H1 (cell line): ENCODE measurements at regions not wholly inside any gene's neighbourhood (a gene's known extent, or its start where the extent isn't known, plus 50 kb on each side); places are given as distances from the start of the nearest gene placed in this dataset.

Experiments used
- CTCF ChIA-PET: fragments of 300-600 bp; sonication (Branson Sonifier 250); formaldehyde crosslinking; loops from one replicate; lab custom pipeline; 2021; ENCODE audit not compliant: partially characterized antibody; lab: Charles Lee
- POLR2A ChIA-PET: fragments of 300-600 bp; sonication (Branson Sonifier 250); formaldehyde crosslinking; loops from one replicate; lab custom pipeline; 2021; ENCODE audit warnings: inconsistent platforms; ENCODE audit not compliant: partially characterized antibody; lab: Charles Lee
- DNase-seq, 2 experiments: peaks; one replicate each; pipeline versions ENCODE4 v3.0.0 to v3.0.0-alpha.2; 2010 to 2022; ENCODE audit warnings: low spot score in 2 of 2, low read depth in 1 of 2, mixed read lengths in 1 of 2
- FAIRE-seq: peaks from 2 replicates; lab custom pipeline; 2011; peaks lifted over from hg19 to GRCh38; lab: Jason Lieb, UNC
- H2AFZ ChIP-seq: 2 replicates; pipeline ENCODE4 v1.8.1; 2012; ENCODE audit warnings: low read length, inconsistent platforms
- H2AK5ac ChIP-seq: 2 replicates; pipeline ENCODE4 v1.6.1; 2013; ENCODE audit warnings: low read depth, low read length
- H2BK120ac ChIP-seq: replicated peaks from 2 replicates; pipeline ENCODE3; 2013; ENCODE audit warnings: low read depth, low read length, inconsistent platforms
- H2BK12ac ChIP-seq: 2 replicates; pipeline ENCODE4 v1.6.1; 2013; ENCODE audit warnings: low read depth, low read length
- H2BK15ac ChIP-seq: 2 replicates; pipeline ENCODE4 v1.6.1; 2013; ENCODE audit warnings: low read length
- H2BK20ac ChIP-seq: 2 replicates; pipeline ENCODE4 v1.6.1; 2013; ENCODE audit warnings: low read length
- H2BK5ac ChIP-seq: 2 replicates; pipeline ENCODE4 v1.6.1; 2013; ENCODE audit warnings: low read depth, low read length
- H3K14ac ChIP-seq: 2 replicates; pipeline ENCODE4 v1.6.1; 2013; ENCODE audit warnings: inconsistent platforms; ENCODE audit not compliant: insufficient read length
- H3K18ac ChIP-seq: 2 replicates; pipeline ENCODE4 v1.6.1; 2013; ENCODE audit warnings: low read length; ENCODE audit errors: extremely low read depth
- H3K23ac ChIP-seq: 2 replicates; pipeline ENCODE4 v1.6.1; 2013; ENCODE audit warnings: inconsistent platforms; ENCODE audit not compliant: insufficient read length
- H3K23me2 ChIP-seq: 2 replicates; pipeline ENCODE4 v1.6.1; 2013; ENCODE audit warnings: low read depth, low read length
- H3K27ac ChIP-seq: 2 replicates; pipeline ENCODE4 v1.6.1; 2011; ENCODE audit warnings: low read depth, low read length, inconsistent platforms
- H3K27me3 ChIP-seq, 4 experiments: replicated peaks in 1 of 4; 1 replicate in 1 of 4; 2 replicates in 3 of 4; pipeline versions ENCODE4 v1.6.1 to v1.8.1; 2011 to 2013; ENCODE audit warnings: low read length in 3 of 4, mild to moderate bottlenecking in 3 of 4, inconsistent platforms in 2 of 4, mixed read lengths in 2 of 4, moderate library complexity in 1 of 4; ENCODE audit not compliant: control insufficient read depth in 3 of 4, insufficient read depth in 3 of 4; ENCODE audit errors: extremely low read depth in 1 of 4
- H3K36me3 ChIP-seq, 4 experiments: 2 replicates each; pipeline versions ENCODE4 v1.6.1 to v1.8.1; 2011 to 2013; ENCODE audit warnings: mild to moderate bottlenecking in 4 of 4, low read length in 3 of 4, moderate library complexity in 2 of 4, control low read depth in 1 of 4, inconsistent platforms in 1 of 4; ENCODE audit not compliant: insufficient read depth in 4 of 4, control insufficient read depth in 2 of 4
- H3K4ac ChIP-seq: replicated peaks from 2 replicates; pipeline ENCODE3; 2013; ENCODE audit warnings: low read length, low read depth, mixed read lengths, inconsistent platforms; ENCODE audit not compliant: insufficient read length
- H3K4me1 ChIP-seq, 4 experiments: replicated peaks in 1 of 4; 1 replicate in 1 of 4; 2 replicates in 3 of 4; pipeline versions ENCODE4 v1.6.1 to v1.8.1; 2011 to 2013; ENCODE audit warnings: low read length in 3 of 4, inconsistent platforms in 2 of 4, mixed read lengths in 1 of 4; ENCODE audit not compliant: insufficient read depth in 4 of 4, control insufficient read depth in 3 of 4
- H3K4me2 ChIP-seq, 2 experiments: 2 replicates each; pipeline versions ENCODE4 v1.6.1 to v1.8.1; 2011 to 2013; ENCODE audit warnings: low read depth in 2 of 2, low read length in 2 of 2, control low read depth in 1 of 2, inconsistent platforms in 1 of 2, mild to moderate bottlenecking in 1 of 2; ENCODE audit not compliant: insufficient read depth in 1 of 2
- H3K4me3 ChIP-seq, 4 experiments: fragments of 200-600, 300-600 bp in 1 of 4; sonication (generic), shearing (Covaris generic), sonication (Bioruptor Twin) in 1 of 4; 2 replicates each; pipeline versions ENCODE4 v1.5.1 to v1.8.1; 2011 to 2016; ENCODE audit warnings: low read length in 4 of 4, low read depth in 3 of 4, control low read depth in 2 of 4, inconsistent platforms in 2 of 4, mild to moderate bottlenecking in 2 of 4, mixed read lengths in 1 of 4, moderate library complexity in 1 of 4; ENCODE audit not compliant: insufficient read depth in 2 of 4; ENCODE audit errors: extremely low read depth in 1 of 4
- H3K56ac ChIP-seq: replicated peaks from 2 replicates; pipeline ENCODE3; 2013; ENCODE audit warnings: low read depth, mild to moderate bottlenecking, mixed read lengths, low read length, inconsistent platforms; ENCODE audit not compliant: insufficient read length
- H3K79me1 ChIP-seq: 2 replicates; pipeline ENCODE4 v1.6.1; 2013; ENCODE audit warnings: low read depth, low read length, control low read depth
- H3K79me2 ChIP-seq, 2 experiments: 2 replicates each; pipeline versions ENCODE4 v1.6.1 to v1.8.1; 2012 to 2013; ENCODE audit warnings: low read length in 2 of 2, mild to moderate bottlenecking in 2 of 2, inconsistent platforms in 1 of 2; ENCODE audit not compliant: insufficient read depth in 2 of 2, control insufficient read depth in 1 of 2
- H3K9ac ChIP-seq, 4 experiments: replicated peaks in 1 of 4; 1 replicate in 1 of 4; 2 replicates in 3 of 4; pipeline versions ENCODE4 v1.6.1 to v1.8.1; 2011 to 2013; ENCODE audit warnings: low read depth in 3 of 4, low read length in 3 of 4, control low read depth in 2 of 4, mild to moderate bottlenecking in 2 of 4, moderate library complexity in 2 of 4, inconsistent platforms in 1 of 4; ENCODE audit errors: extremely low read depth in 1 of 4
- H3K9me3 ChIP-seq, 2 experiments: 2 replicates each; pipeline versions ENCODE4 v1.6.1 to v1.8.1; 2012 to 2013; ENCODE audit warnings: mild to moderate bottlenecking in 2 of 2, moderate library complexity in 2 of 2, control low read depth in 1 of 2, inconsistent platforms in 1 of 2, low read depth in 1 of 2, low read length in 1 of 2, mixed read lengths in 1 of 2; ENCODE audit not compliant: insufficient read depth in 2 of 2
- H4K20me1 ChIP-seq, 2 experiments: replicated peaks in 1 of 2; 2 replicates each; pipeline versions ENCODE3 to v1.8.1; 2011 to 2013; ENCODE audit warnings: inconsistent platforms in 2 of 2, low read length in 2 of 2, mild to moderate bottlenecking in 1 of 2; ENCODE audit not compliant: insufficient read depth in 2 of 2, control insufficient read depth in 1 of 2
- H4K5ac ChIP-seq: 2 replicates; pipeline ENCODE4 v1.6.1; 2013; ENCODE audit warnings: low read length, low read depth, mixed read lengths, inconsistent platforms; ENCODE audit not compliant: insufficient read length
- H4K8ac ChIP-seq: 2 replicates; pipeline ENCODE4 v1.8.0; 2013; ENCODE audit warnings: mild to moderate bottlenecking, moderate library complexity, low read length, inconsistent platforms; ENCODE audit not compliant: insufficient read depth; ENCODE audit errors: extremely low read depth
- H4K91ac ChIP-seq: replicated peaks from 2 replicates; pipeline ENCODE3; 2013; ENCODE audit warnings: low read length, mixed read lengths, inconsistent platforms; ENCODE audit not compliant: insufficient read length
- POLR2A ChIP-seq, 2 experiments: IDR thresholded peaks; 1 replicate in 1 of 2; 2 replicates in 1 of 2; pipeline ENCODE4 v1.6.1; 2011; ENCODE audit warnings: low read depth in 2 of 2, low read length in 2 of 2, mild to moderate bottlenecking in 2 of 2; ENCODE audit errors: control extremely low read depth in 1 of 2
- POLR2AphosphoS5 ChIP-seq: IDR thresholded peaks from 2 replicates; pipeline ENCODE4 v1.6.1; 2011; ENCODE audit warnings: low read depth, low read length
- POU5F1 ChIP-seq: IDR thresholded peaks from 2 replicates; pipeline ENCODE4 v1.6.1; 2011; ENCODE audit warnings: low read depth, mild to moderate bottlenecking, low read length, moderate library complexity
- RNF2 ChIP-seq: fragments of 200-900, 300-1000 bp; sonication (generic); IDR thresholded peaks from 2 replicates; pipeline ENCODE4 v1.7.1; 2016; ENCODE audit warnings: borderline replicate concordance, low read depth, mild to moderate bottlenecking, antibody characterized with exemption, low read length; ENCODE audit not compliant: poor library complexity, severe bottlenecking; ENCODE audit errors: missing control alignments
- SP1 ChIP-seq: IDR thresholded peaks from 2 replicates; pipeline ENCODE4 v1.6.1; 2011; ENCODE audit warnings: low read depth, low read length
- SP2 ChIP-seq: IDR thresholded peaks from 2 replicates; pipeline ENCODE4 v1.6.1; 2012; ENCODE audit warnings: mild to moderate bottlenecking, low read length, inconsistent platforms
- SUZ12 ChIP-seq: fragments of 200-600 bp; sonication (generic); IDR thresholded peaks from 2 replicates; pipeline ENCODE4 v1.6.1; 2012; ENCODE audit warnings: mild to moderate bottlenecking, inconsistent platforms, low read length, moderate library complexity, mixed read lengths
- TAF7 ChIP-seq: optimal IDR thresholded peaks from 2 replicates; pipeline ENCODE3; 2011; ENCODE audit warnings: low read depth, mild to moderate bottlenecking, inconsistent platforms, low read length, moderate library complexity, borderline replicate concordance
- TBP ChIP-seq: IDR thresholded peaks from 2 replicates; pipeline ENCODE4 v1.6.1; 2011; ENCODE audit warnings: low read depth, low read length, improper control_type of control experiment
- TCF12 ChIP-seq: IDR thresholded peaks from 2 replicates; pipeline ENCODE4 v1.6.1; 2011; ENCODE audit warnings: low read depth, mild to moderate bottlenecking, low read length
- USF2 ChIP-seq: IDR thresholded peaks from 2 replicates; pipeline ENCODE4 v1.6.1; 2011; ENCODE audit warnings: low read length, improper control_type of control experiment
- WGBS, 2 experiments: shearing (Covaris generic) in 1 of 2; methylation state at CpG; one replicate each; pipeline versions ENCODE4 v1.1.6 to v1.1.7; 2013 to 2015; ENCODE audit warnings: low lambda C conversion rate in 2 of 2, mixed read lengths in 2 of 2, inconsistent platforms in 1 of 2, low coverage in 1 of 2, missing lambda C conversion rate in 1 of 2; ENCODE audit not compliant: insufficient replicate concordance in 2 of 2, insufficient coverage in 1 of 2, insufficient read length in 1 of 2; ENCODE audit errors: extremely low coverage in 1 of 2, missing lambda C conversion rate in 1 of 2; 5-methylcytosine and 5-hydroxymethylcytosine counted together

GRCh38 chr4:122212880-122213279 lies 60.7 kb downstream of the BLTP1 start:
- 89% methylated on average over 3 of the region's 3 CpGs; no CpG with 5 or more reads in 1 of the 2 experiments for WGBS, 2 experiments
- no peak overlapping the region for H3K9ac ChIP-seq
- no peaks in the 10 kb centered on the region for H4K20me1 ChIP-seq
- H3K14ac ChIP-seq = no peak overlapping the region
- no peak overlapping the region for H2AK5ac ChIP-seq
- H2BK120ac ChIP-seq = no peak overlapping the region
- no peak for TF ChIP-seq POLR2A (IDR thresholded peaks at IDR 0.05; ENCODE audit: control extremely low read depth in 1 of 2, low read depth in 2 of 2, low read length in 2 of 2)
- TF ChIP-seq TCF12 = no peak
- TF ChIP-seq USF2 = no peak
- TF ChIP-seq TBP = no peak
- TF ChIP-seq SP1 = no peak
- no peak for TF ChIP-seq POU5F1
- TF ChIP-seq TAF7 = no peak
- no peak for TF ChIP-seq SP2
- no peak for TF ChIP-seq RNF2
- TF ChIP-seq POLR2AphosphoS5 = no peak
- no peak for TF ChIP-seq SUZ12
- no peak overlapping the region for H4K8ac ChIP-seq
- H2BK20ac ChIP-seq = no peak overlapping the region
- no peak for FAIRE-seq
- H3K56ac ChIP-seq = no peak overlapping the region
- CTCF ChIA-PET = no interaction called here
- no peak overlapping the region for H2BK5ac ChIP-seq
- no peak overlapping the region for H4K91ac ChIP-seq
- H4K5ac ChIP-seq = no peak overlapping the region
- H3K27me3 ChIP-seq = no peaks in the 10 kb centered on the region
- peaks cover 0 to 22% (median 1%) of the 10 kb centered on the region in 4 experiments; a peak in 3 of 8 replicates for H3K36me3 ChIP-seq
- no peak overlapping the region for H3K23ac ChIP-seq
- no peaks in the 10 kb centered on the region for H3K79me2 ChIP-seq
- H3K4me1 ChIP-seq = no peaks in the 10 kb centered on the region
- H2AFZ ChIP-seq = no peak overlapping the region
- POLR2A ChIA-PET = no interaction called here
- no peak overlapping the region for H3K4me2 ChIP-seq
- H3K23me2 ChIP-seq = no peaks in the 10 kb centered on the region
- DNase-seq = no peak
- H3K4ac ChIP-seq = no peak overlapping the region
- no peak overlapping the region for H3K27ac ChIP-seq
- H3K79me1 ChIP-seq = no peaks in the 10 kb centered on the region
- H3K9me3 ChIP-seq = no peaks in the 10 kb centered on the region
- no peak overlapping the region for H2BK12ac ChIP-seq
- H3K4me3 ChIP-seq = no peak overlapping the region
- H3K18ac ChIP-seq = no peak overlapping the region
- no peak overlapping the region for H2BK15ac ChIP-seq
